ENCODE measurements at regions not wholly inside any gene's neighbourhood (a gene's known extent, or its start where the extent isn't known, plus 50 kb on each side); places are given as distances from the start of the nearest gene placed in this dataset.
"Not testable (repeated sequence)": the region's sequence is repeated elsewhere in the genome, so short reads cannot be mapped to it uniquely, and the experiment has no call there.

GRCh38 chr14:77985211-77985615 lies 185.0 kb upstream of the NRXN3 start:
- no peak for DNase-seq (ENCODE audit: extremely low read depth in 1 of 11, low read depth in 9 of 11, low spot score in 4 of 11)

GRCh38 chr14:77986773-77987172 lies 183.4 kb upstream of the NRXN3 start:
- DNase-seq (ENCODE audit: extremely low read depth in 1 of 11, low read depth in 9 of 11, low spot score in 4 of 11): no peak

GRCh38 chr14:77988096-77988870 lies 181.9 kb upstream of the NRXN3 start:
- DNase-seq (ENCODE audit: extremely low read depth in 1 of 11, low read depth in 9 of 11, low spot score in 4 of 11): no peak

- DNase-seq (ENCODE audit: extremely low read depth in 1 of 11, low read depth in 9 of 11, low spot score in 4 of 11): no peak
These were observed 181.2 kb upstream of the NRXN3 start for GRCh38 chr14:77988970-77989369.

- no peak for DNase-seq (ENCODE audit: extremely low read depth in 1 of 11, low read depth in 9 of 11, low spot score in 4 of 11)
These were observed 180.7 kb upstream of the NRXN3 start for GRCh38 chr14:77989441-77989991.

GRCh38 chr14:77990337-77990736 lies 179.8 kb upstream of the NRXN3 start:
- no peak for DNase-seq (ENCODE audit: extremely low read depth in 1 of 11, low read depth in 9 of 11, low spot score in 4 of 11)

- no peak for DNase-seq (ENCODE audit: extremely low read depth in 1 of 11, low read depth in 9 of 11, low spot score in 4 of 11)
These were observed 178.9 kb upstream of the NRXN3 start for GRCh38 chr14:77991128-77991772.

- no peak for DNase-seq (ENCODE audit: extremely low read depth in 1 of 11, low read depth in 9 of 11, low spot score in 4 of 11)
These were observed 164.8 kb upstream of the NRXN3 start for GRCh38 chr14:78005325-78005724.

- DNase-seq (ENCODE audit: extremely low read depth in 1 of 11, low read depth in 9 of 11, low spot score in 4 of 11): no peak
These were observed 163.0 kb upstream of the NRXN3 start for GRCh38 chr14:78007160-78007559.

GRCh38 chr14:78010688-78011087 lies 159.5 kb upstream of the NRXN3 start:
- no peak for DNase-seq (ENCODE audit: extremely low read depth in 1 of 11, low read depth in 9 of 11, low spot score in 4 of 11)

GRCh38 chr14:78013911-78014310 lies 156.3 kb upstream of the NRXN3 start:
- DNase-seq (ENCODE audit: extremely low read depth in 1 of 11, low read depth in 9 of 11, low spot score in 4 of 11): not testable (repeated sequence)

GRCh38 chr14:78016532-78016931 lies 153.6 kb upstream of the NRXN3 start:
- no peak for DNase-seq (ENCODE audit: extremely low read depth in 1 of 11, low read depth in 9 of 11, low spot score in 4 of 11)

- no peak for DNase-seq (ENCODE audit: extremely low read depth in 1 of 11, low read depth in 9 of 11, low spot score in 4 of 11)
These were observed 151.9 kb upstream of the NRXN3 start for GRCh38 chr14:78018283-78018682.

- DNase-seq (ENCODE audit: extremely low read depth in 1 of 11, low read depth in 9 of 11, low spot score in 4 of 11): peak in 10 of 11 donors; percentile 4 to 33 (median 18)
These were observed 148.1 kb upstream of the NRXN3 start for GRCh38 chr14:78022059-78022458.

- DNase-seq (ENCODE audit: extremely low read depth in 1 of 11, low read depth in 9 of 11, low spot score in 4 of 11): no peak
These were observed 147.1 kb upstream of the NRXN3 start for GRCh38 chr14:78023112-78023511.

- DNase-seq (ENCODE audit: extremely low read depth in 1 of 11, low read depth in 9 of 11, low spot score in 4 of 11): no peak
These were observed 141.7 kb upstream of the NRXN3 start for GRCh38 chr14:78028471-78028870.

- DNase-seq (ENCODE audit: extremely low read depth in 1 of 11, low read depth in 9 of 11, low spot score in 4 of 11): no peak
These were observed 140.4 kb upstream of the NRXN3 start for GRCh38 chr14:78029601-78030372.

- no peak for DNase-seq (ENCODE audit: extremely low read depth in 1 of 11, low read depth in 9 of 11, low spot score in 4 of 11)
These were observed 126.8 kb upstream of the NRXN3 start for GRCh38 chr14:78043349-78043748.

- DNase-seq (ENCODE audit: extremely low read depth in 1 of 11, low read depth in 9 of 11, low spot score in 4 of 11): no peak
These were observed 122.1 kb upstream of the NRXN3 start for GRCh38 chr14:78048120-78048519.

- DNase-seq (ENCODE audit: extremely low read depth in 1 of 11, low read depth in 9 of 11, low spot score in 4 of 11): not testable (repeated sequence)
These were observed 113.3 kb upstream of the NRXN3 start for GRCh38 chr14:78056890-78057289.
